SK-N-SH treated with all-trans-retinoic acid at 6 μM for 48 hours (cell line): ENCODE measurements at regions not wholly inside any gene's neighbourhood (a gene's known extent, or its start where the extent isn't known, plus 50 kb on each side); places are given as distances from the start of the nearest gene placed in this dataset.

Experiments used
- ATAC-seq: fragments of 200-7000 bp; cut with Tn5 transposase; 3 replicates; pipeline ENCODE4 v1.9.1; 2020; ENCODE audit warnings: mild to moderate bottlenecking, moderate library complexity
- ARNTL ChIP-seq: fragments of 450-650 bp; formaldehyde crosslinking; IDR thresholded peaks from 2 replicates; pipeline ENCODE4 v1.5.0; 2020; ENCODE audit warnings: low read depth, mild to moderate bottlenecking, moderate library complexity, borderline replicate concordance
- BACH2 ChIP-seq: fragments of 250-450 bp; sonication (Bioruptor Pico); IDR thresholded peaks from 2 replicates; pipeline ENCODE4 v1.9.0; 2021; ENCODE audit warnings: mild to moderate bottlenecking, borderline replicate concordance
- CSDC2 ChIP-seq: fragments of 250-450 bp; sonication (Bioruptor Pico); IDR thresholded peaks from 2 replicates; pipeline ENCODE4 v1.5.0; 2020; ENCODE audit warnings: mild to moderate bottlenecking, moderate library complexity
- ESRRG ChIP-seq: fragments of 250-450 bp; sonication (Bioruptor Pico); IDR thresholded peaks from 2 replicates; pipeline ENCODE4 v1.6.1; 2021; ENCODE audit warnings: mild to moderate bottlenecking
- GLIS3 ChIP-seq: fragments of 250-450 bp; sonication (Bioruptor Pico); IDR thresholded peaks from 2 replicates; pipeline ENCODE4 v1.5.0; 2020; ENCODE audit warnings: mild to moderate bottlenecking, moderate library complexity
- ISL1 ChIP-seq: fragments of 250-450 bp; sonication (Bioruptor Pico); IDR thresholded peaks from 2 replicates; pipeline ENCODE4 v2.1.2; 2022; ENCODE audit warnings: mild to moderate bottlenecking, moderate library complexity
- OSR1 ChIP-seq: fragments of 250-450 bp; sonication (Bioruptor Pico); IDR thresholded peaks from 2 replicates; pipeline ENCODE4 v1.8.0; 2022; ENCODE audit warnings: moderate library complexity, mild to moderate bottlenecking, inconsistent platforms
- PPARA ChIP-seq: fragments of 250-450 bp; sonication (Bioruptor Pico); IDR thresholded peaks from 2 replicates; pipeline ENCODE4 v1.5.0; 2020; ENCODE audit warnings: mild to moderate bottlenecking, borderline replicate concordance
- RARB ChIP-seq: fragments of 250-450 bp; sonication (Bioruptor Pico); IDR thresholded peaks from 2 replicates; pipeline ENCODE4 v1.8.0; 2021; ENCODE audit warnings: mild to moderate bottlenecking, moderate library complexity
- SNAI2 ChIP-seq: fragments of 250-450 bp; sonication (Bioruptor Pico); IDR thresholded peaks from 2 replicates; pipeline ENCODE4 v1.5.0; 2020; ENCODE audit warnings: mild to moderate bottlenecking, moderate library complexity
- TCF4 ChIP-seq: fragments of 250-450 bp; sonication (Bioruptor Pico); IDR thresholded peaks from 2 replicates; pipeline ENCODE4 v1.8.0; 2021; ENCODE audit warnings: mild to moderate bottlenecking, moderate library complexity, borderline replicate concordance
- TOX ChIP-seq: fragments of 250-450 bp; sonication (Bioruptor Pico); IDR thresholded peaks from 2 replicates; pipeline ENCODE4 v1.8.0; 2021; ENCODE audit warnings: mild to moderate bottlenecking, moderate library complexity, borderline replicate concordance
- ZC3H10 ChIP-seq: fragments of 250-450 bp; sonication (Bioruptor Pico); IDR thresholded peaks from 2 replicates; pipeline ENCODE4 v1.5.1; 2021; ENCODE audit warnings: mild to moderate bottlenecking, moderate library complexity
- ZFP30 ChIP-seq: fragments of 450-650 bp; formaldehyde crosslinking; IDR thresholded peaks from 2 replicates; pipeline ENCODE4 v1.5.0; 2022; ENCODE audit warnings: mild to moderate bottlenecking, moderate library complexity
- ZNF565 ChIP-seq: fragments of 450-650 bp; formaldehyde crosslinking; conservative IDR thresholded peaks from 2 replicates; pipeline ENCODE4 v1.5.0; 2020; ENCODE audit warnings: low read depth, mild to moderate bottlenecking, moderate library complexity
- ZNF70 ChIP-seq: fragments of 450-650 bp; formaldehyde crosslinking; IDR thresholded peaks from 2 replicates; pipeline ENCODE4 v1.5.0; 2020; ENCODE audit warnings: mild to moderate bottlenecking, moderate library complexity
- ZNF8 ChIP-seq: fragments of 450-650 bp; formaldehyde crosslinking; IDR thresholded peaks from 2 replicates; pipeline ENCODE4 v1.5.0; 2020; ENCODE audit warnings: mild to moderate bottlenecking, moderate library complexity
- TF ChIP-seq, protein P1 (sequence below): fragments of 250-450 bp; sonication (Bioruptor Pico); IDR thresholded peaks from 2 replicates; pipeline ENCODE4 v1.5.1; 2020; ENCODE audit warnings: low read depth, mild to moderate bottlenecking, moderate library complexity
- TF ChIP-seq, protein P2 (sequence below): fragments of 250-450 bp; sonication (Bioruptor Pico); IDR thresholded peaks from 2 replicates; pipeline ENCODE4 v1.5.0; 2020; ENCODE audit warnings: mild to moderate bottlenecking, moderate library complexity
- TF ChIP-seq, protein P3 (sequence below): fragments of 250-450 bp; sonication (Bioruptor Pico); IDR thresholded peaks from 2 replicates; pipeline ENCODE4 v1.8.0; 2020; ENCODE audit warnings: mild to moderate bottlenecking, moderate library complexity, borderline replicate concordance
- TF ChIP-seq, protein P4 (sequence below): fragments of 250-450 bp; sonication (Bioruptor Pico); IDR thresholded peaks from 2 replicates; pipeline ENCODE4 v1.8.0; 2021; ENCODE audit warnings: low read depth, mild to moderate bottlenecking, moderate library complexity, borderline replicate concordance

DNA sequence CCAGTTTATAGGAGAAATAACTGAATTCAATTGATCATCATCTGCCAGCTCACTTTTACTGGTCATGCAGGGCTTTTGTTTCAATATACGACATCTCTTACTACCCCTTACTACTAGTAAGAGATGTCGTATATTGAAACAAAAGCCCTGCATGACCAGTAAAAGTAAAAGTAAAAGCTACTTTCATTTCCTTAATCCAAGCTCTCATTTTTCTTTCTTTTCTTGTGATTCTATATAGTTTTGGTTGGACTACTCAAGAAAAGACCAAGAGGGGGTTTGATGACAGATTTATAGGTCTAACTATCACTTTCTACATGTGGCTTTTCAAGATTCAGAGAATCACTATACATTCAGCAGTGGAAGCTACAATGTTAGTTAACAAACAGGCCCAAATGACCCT lies 1237.3 kb downstream of the ROBO2 start:
- TF ChIP-seq, protein P1, sequence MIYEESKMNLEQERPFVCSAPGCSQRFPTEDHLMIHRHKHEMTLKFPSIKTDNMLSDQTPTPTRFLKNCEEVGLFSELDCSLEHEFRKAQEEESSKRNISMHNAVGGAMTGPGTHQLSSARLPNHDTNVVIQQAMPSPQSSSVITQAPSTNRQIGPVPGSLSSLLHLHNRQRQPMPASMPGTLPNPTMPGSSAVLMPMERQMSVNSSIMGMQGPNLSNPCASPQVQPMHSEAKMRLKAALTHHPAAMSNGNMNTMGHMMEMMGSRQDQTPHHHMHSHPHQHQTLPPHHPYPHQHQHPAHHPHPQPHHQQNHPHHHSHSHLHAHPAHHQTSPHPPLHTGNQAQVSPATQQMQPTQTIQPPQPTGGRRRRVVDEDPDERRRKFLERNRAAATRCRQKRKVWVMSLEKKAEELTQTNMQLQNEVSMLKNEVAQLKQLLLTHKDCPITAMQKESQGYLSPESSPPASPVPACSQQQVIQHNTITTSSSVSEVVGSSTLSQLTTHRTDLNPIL (CRISPR knock-in tag), result no peak
- no peak for ATAC-seq

DNA sequence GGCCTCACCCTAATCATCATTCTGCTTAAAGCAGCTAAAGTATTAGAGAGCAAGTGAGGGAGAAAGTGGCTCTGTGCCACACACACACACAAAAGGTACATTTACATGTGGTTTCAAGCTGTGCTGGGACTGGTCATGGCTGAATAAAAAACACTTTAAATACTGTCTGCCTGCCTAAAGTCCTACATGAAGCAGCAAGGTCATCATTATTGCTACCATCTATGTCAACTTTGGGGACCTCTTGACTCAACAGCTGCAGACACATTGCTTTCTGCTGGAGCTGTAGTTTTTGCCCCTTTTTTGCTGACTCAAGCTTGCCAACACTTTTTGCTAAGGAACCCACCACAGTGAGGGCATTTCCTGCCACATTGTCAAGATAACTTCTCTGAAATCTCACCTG lies 1237.9 kb downstream of the ROBO2 start:
- TF ChIP-seq, protein P2, sequence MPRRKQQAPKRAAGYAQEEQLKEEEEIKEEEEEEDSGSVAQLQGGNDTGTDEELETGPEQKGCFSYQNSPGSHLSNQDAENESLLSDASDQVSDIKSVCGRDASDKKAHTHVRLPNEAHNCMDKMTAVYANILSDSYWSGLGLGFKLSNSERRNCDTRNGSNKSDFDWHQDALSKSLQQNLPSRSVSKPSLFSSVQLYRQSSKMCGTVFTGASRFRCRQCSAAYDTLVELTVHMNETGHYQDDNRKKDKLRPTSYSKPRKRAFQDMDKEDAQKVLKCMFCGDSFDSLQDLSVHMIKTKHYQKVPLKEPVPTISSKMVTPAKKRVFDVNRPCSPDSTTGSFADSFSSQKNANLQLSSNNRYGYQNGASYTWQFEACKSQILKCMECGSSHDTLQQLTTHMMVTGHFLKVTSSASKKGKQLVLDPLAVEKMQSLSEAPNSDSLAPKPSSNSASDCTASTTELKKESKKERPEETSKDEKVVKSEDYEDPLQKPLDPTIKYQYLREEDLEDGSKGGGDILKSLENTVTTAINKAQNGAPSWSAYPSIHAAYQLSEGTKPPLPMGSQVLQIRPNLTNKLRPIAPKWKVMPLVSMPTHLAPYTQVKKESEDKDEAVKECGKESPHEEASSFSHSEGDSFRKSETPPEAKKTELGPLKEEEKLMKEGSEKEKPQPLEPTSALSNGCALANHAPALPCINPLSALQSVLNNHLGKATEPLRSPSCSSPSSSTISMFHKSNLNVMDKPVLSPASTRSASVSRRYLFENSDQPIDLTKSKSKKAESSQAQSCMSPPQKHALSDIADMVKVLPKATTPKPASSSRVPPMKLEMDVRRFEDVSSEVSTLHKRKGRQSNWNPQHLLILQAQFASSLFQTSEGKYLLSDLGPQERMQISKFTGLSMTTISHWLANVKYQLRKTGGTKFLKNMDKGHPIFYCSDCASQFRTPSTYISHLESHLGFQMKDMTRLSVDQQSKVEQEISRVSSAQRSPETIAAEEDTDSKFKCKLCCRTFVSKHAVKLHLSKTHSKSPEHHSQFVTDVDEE (CRISPR knock-in tag), result no peak
- no peak for TF ChIP-seq GLIS3
- no peak for TF ChIP-seq RARB
- TF ChIP-seq PPARA (CRISPR knock-in tag), result no peak
- no peak for TF ChIP-seq ARNTL (CRISPR knock-in tag)
- no peak for TF ChIP-seq ZNF565 (CRISPR knock-in tag)
- no peak for TF ChIP-seq ESRRG (CRISPR knock-in tag)
- no peak for TF ChIP-seq CSDC2 (CRISPR knock-in tag)
- no peak for TF ChIP-seq TOX (CRISPR knock-in tag)
- TF ChIP-seq ZNF70 (CRISPR knock-in tag), result no peak
- no peak for TF ChIP-seq TCF4 (CRISPR knock-in tag)
- TF ChIP-seq, protein P3, sequence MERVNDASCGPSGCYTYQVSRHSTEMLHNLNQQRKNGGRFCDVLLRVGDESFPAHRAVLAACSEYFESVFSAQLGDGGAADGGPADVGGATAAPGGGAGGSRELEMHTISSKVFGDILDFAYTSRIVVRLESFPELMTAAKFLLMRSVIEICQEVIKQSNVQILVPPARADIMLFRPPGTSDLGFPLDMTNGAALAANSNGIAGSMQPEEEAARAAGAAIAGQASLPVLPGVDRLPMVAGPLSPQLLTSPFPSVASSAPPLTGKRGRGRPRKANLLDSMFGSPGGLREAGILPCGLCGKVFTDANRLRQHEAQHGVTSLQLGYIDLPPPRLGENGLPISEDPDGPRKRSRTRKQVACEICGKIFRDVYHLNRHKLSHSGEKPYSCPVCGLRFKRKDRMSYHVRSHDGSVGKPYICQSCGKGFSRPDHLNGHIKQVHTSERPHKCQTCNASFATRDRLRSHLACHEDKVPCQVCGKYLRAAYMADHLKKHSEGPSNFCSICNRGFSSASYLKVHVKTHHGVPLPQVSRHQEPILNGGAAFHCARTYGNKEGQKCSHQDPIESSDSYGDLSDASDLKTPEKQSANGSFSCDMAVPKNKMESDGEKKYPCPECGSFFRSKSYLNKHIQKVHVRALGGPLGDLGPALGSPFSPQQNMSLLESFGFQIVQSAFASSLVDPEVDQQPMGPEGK (CRISPR knock-in tag), result no peak
- TF ChIP-seq ZC3H10, result no peak
- TF ChIP-seq ISL1 (CRISPR knock-in tag), result no peak
- TF ChIP-seq BACH2 (CRISPR knock-in tag), result no peak
- TF ChIP-seq ZFP30 (CRISPR knock-in tag), result no peak
- no peak for TF ChIP-seq ZNF8 (CRISPR knock-in tag)
- ATAC-seq, result no peak

DNA sequence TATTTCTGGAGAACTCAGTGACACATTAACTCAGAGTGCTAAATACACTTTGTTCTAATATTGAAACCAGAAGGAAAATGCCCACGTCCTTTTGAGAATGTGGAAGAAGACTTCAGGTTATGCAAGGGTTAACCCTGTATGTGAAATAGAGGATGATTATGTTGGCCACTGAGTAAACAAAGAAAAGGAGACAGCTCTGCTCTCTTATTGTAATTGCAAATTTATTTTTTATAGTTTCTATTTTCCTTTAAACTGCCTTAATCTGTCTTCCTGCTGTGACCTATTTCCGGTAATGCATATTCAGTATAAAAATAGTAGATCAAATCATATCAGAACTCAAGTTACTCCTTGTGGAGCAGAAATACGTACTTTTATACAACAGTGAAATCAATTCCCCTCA lies 1239.2 kb downstream of the ROBO2 start:
- TF ChIP-seq ESRRG (CRISPR knock-in tag) (no peak), PPARA (CRISPR knock-in tag) (no peak), RARB (no peak), OSR1 (CRISPR knock-in tag) (no peak), ZNF70 (CRISPR knock-in tag) (no peak), ZNF8 (CRISPR knock-in tag) (no peak), CSDC2 (CRISPR knock-in tag) (no peak), BACH2 (CRISPR knock-in tag) (no peak), ISL1 (CRISPR knock-in tag) (no peak), ZNF565 (CRISPR knock-in tag) (no peak), ZC3H10 (no peak), ZFP30 (CRISPR knock-in tag) (no peak), SNAI2 (CRISPR knock-in tag) (no peak), GLIS3 (no peak), ARNTL (CRISPR knock-in tag) (no peak), TCF4 (CRISPR knock-in tag) (no peak)
- TF ChIP-seq, protein P4, sequence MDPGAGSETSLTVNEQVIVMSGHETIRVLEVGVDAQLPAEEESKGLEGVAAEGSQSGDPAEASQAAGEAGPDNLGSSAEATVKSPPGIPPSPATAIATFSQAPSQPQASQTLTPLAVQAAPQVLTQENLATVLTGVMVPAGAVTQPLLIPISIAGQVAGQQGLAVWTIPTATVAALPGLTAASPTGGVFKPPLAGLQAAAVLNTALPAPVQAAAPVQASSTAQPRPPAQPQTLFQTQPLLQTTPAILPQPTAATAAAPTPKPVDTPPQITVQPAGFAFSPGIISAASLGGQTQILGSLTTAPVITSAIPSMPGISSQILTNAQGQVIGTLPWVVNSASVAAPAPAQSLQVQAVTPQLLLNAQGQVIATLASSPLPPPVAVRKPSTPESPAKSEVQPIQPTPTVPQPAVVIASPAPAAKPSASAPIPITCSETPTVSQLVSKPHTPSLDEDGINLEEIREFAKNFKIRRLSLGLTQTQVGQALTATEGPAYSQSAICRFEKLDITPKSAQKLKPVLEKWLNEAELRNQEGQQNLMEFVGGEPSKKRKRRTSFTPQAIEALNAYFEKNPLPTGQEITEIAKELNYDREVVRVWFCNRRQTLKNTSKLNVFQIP (CRISPR knock-in tag), result no peak
- TF ChIP-seq, protein P3 (CRISPR knock-in tag), result no peak
- TF ChIP-seq, protein P1 (CRISPR knock-in tag), result no peak
- TF ChIP-seq, protein P2 (CRISPR knock-in tag), result no peak
- ATAC-seq, result no peak
